Middle frontal gyrus (tissue), 1 donor: ENCODE measurements at regions not wholly inside any gene's neighbourhood (a gene's known extent, or its start where the extent isn't known, plus 50 kb on each side); places are given as distances from the start of the nearest gene placed in this dataset.

Experiments used
- DNase-seq: peaks from one replicate; pipeline ENCODE4 v3.0.0-alpha.2; 2015; ENCODE audit warnings: low spot score; ENCODE audit errors: extremely low spot score

DNA sequence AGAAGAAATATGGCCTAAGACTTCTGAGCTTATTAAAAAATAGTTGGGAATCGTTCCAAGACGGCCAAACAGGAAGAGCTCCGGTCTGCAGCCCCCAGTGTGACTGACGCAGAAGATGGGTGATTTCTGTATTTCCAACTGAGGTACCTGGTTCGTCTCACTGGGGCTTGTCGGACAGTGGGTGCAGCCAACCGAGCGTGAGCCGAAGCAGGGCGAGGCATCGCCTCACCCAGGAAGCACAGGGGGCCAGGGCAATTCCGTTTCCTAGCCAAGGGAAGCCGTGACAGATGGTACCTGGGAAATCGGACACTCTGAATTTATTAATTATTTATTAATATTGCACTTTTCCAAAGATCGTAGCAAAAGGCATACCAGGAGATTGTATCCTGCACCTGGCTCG is 857.8 kb downstream of the C12orf50 start:
- no peak for DNase-seq

DNA sequence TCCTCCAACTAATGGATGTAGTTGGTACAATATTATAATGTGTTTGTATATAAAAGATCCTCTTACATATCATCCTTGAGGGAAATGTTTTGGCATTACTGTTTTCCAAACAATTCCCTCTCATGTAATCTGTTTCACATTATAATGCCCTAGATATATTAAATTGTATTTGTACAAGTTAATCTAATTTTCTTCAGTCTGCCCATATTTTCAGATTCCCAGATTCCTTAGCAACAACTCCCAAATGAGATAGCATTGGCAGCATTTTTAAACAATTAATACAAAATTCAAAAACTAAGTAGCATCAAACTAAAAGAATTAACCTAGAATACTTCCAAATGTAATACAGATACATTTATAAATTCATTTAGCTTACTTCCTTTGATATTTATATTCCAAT is 860.2 kb downstream of the C12orf50 start:
- DNase-seq = no peak

DNA sequence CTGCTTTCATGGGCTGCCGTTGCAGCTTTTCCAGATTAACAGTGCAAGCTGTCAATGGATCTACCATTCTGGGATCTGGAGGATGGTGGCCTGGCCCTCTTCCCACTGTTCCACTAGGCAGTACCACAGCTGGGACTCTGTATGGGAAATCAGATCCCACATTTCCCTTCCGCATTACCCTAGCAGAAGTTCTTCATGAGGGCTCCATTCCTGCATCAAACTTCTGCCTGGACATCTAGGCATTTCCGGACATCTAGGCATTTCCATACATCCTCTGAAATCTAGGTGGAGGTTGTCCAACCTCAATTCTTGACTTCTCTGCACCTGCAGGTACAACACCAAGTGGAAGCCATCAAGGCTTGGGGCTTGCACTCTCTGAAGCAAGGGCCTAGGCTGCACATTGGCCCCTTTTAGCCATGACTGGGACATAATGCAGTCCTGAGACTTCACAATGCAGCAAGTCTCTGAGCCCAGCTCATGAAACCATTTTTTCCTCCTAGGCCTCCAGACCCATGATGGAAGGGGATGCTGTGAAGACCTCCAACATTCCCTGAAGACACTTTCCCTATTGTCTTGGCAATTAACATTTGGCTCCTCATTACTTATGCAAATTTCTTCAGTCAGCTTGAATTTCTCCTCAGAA is 863.3 kb downstream of the C12orf50 start:
- DNase-seq = no peak

DNA sequence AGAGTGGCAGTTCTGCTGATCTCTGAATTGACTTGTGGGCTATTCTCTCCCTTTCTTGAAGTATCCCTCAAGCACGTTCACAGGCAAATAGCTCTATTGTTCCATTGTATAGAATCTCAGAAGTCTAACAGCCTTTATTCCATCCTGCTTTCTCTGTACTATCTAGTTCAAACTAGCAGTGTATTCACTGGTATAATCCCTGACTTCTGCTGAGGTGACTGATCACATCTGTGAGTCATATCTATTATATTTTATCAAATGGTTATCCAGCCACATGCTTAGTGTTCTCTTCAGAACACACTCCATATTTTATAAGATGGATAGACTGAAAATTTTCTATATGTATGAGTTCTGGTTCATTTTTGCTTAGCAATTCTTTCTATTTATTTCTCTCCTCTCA is 866.1 kb downstream of the C12orf50 start:
- DNase-seq = no peak

- no peak for DNase-seq
These were observed 868.2 kb downstream of the C12orf50 start for GRCh38 chr12:87160848-87161601.

- DNase-seq = no peak
These were observed 871.4 kb downstream of the C12orf50 start for GRCh38 chr12:87157791-87158190.

GRCh38 chr12:87155621-87156020 is 873.6 kb downstream of the C12orf50 start:
- DNase-seq = no peak

GRCh38 chr12:87152841-87153528 is 876.2 kb downstream of the C12orf50 start:
- DNase-seq = no peak

DNA sequence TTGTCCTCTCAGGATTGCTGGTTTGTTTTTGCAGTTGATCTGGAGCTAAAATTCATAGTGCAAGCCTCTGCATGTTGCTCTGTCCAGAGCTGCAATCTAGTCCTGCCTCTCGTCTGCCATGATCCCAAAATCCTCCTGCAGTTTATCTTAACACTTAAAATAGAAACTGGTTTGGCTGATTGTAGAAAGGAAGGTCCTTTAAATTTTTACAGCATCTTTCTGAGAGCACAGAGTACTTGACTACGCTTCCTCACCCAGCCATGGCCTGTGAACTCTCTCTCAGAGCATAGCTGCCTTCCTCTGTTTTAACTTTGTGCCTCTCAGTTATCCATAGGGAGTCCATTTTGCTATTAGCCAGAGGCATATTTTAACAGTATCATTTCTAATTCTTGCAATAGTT is 877.1 kb downstream of the C12orf50 start:
- no peak for DNase-seq

- DNase-seq = no peak
These were observed 878.1 kb downstream of the C12orf50 start for GRCh38 chr12:87150969-87151662.

- no peak for DNase-seq
These were observed 886.2 kb upstream of the MGAT4C start for GRCh38 chr12:87142342-87142741.

DNA sequence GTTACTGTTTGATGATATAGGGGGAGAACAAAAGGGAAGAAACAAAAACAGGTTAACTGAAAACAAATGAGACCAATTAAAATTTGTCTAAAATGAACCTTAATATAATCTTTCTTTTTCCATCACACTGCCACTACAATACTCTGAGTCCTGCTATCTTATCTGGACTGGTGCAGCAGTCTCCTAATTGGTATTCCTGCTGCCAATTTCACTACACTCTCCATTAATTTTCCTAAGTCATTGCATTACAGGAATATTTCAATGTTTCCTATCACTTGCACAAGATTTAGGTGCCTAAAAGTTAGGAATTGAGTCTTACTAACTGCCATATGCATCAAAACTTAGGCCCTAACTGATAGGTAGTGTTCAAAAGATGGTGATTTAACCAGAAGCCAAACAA is 884.9 kb upstream of the MGAT4C start:
- no peak for DNase-seq

- no peak for DNase-seq
These were observed 884.1 kb upstream of the MGAT4C start for GRCh38 chr12:87140262-87140661.

- no peak for DNase-seq
These were observed 881.0 kb upstream of the MGAT4C start for GRCh38 chr12:87137220-87137619.

GRCh38 chr12:87136330-87136976 is 880.3 kb upstream of the MGAT4C start:
- DNase-seq = no peak

GRCh38 chr12:87127272-87127671 is 871.1 kb upstream of the MGAT4C start:
- DNase-seq = peak; percentile 35

GRCh38 chr12:87121896-87122295 is 865.7 kb upstream of the MGAT4C start:
- no peak for DNase-seq

DNA sequence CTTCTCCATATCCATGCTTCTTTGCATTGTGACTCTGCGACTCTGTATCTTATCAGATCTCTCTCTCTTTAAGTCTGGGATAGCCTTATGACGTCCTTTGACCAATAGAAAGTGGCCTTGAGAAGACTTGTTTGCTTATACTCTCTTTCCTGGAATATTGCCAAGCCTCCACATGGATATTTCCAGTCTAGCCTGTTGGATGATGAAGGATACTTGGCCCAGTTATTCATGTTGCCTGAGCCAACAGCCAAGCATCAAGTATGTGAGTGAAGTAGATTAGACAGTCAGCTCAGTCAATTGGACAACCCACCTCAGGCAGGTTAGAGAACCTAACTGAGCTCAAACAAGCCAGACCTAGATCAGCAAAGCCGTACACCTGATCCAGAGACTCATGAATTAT is 864.2 kb upstream of the MGAT4C start:
- DNase-seq = no peak

DNA sequence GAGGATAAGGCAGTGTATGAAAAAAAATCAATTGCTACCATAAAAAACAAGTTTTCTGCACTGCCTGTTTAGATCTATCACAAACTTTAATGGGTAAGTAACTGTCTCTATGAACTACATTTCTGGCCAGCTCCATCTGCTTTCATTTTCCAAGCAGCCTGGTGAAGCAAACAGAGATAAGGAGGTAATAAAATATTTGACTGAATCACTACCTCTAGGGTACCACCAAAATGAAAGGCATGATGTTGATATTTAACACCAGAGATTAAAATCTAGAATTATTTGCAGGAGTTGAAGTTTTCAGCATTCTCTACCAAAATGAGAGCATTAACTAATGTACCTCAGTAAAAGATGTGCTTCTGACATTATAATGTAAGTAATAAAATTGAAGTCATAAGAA is 863.5 kb upstream of the MGAT4C start:
- DNase-seq = no peak

- no peak for DNase-seq
These were observed 861.3 kb upstream of the MGAT4C start for GRCh38 chr12:87117526-87117925.

DNA sequence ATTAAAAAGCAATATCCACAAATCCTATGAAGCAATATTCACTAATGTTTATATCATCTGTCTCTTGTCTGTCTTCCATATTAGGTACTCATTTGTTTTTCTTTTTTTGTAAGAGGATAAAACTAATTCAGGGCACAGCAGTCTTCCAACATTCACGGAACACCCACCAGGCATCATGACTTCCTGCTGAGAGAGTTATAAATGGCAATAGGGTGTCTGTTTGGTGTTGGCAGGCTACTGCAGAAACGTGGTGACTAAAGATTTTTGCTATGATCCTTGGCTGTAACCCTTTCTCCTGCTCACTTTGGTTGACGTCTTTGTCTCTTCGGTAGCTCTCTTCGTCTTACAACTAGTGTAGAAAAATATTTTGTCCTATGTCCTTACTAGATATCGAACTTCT is 860.6 kb upstream of the MGAT4C start:
- DNase-seq = no peak
